WI38 (cell line): ENCODE measurements at regions not wholly inside any gene's neighbourhood (a gene's known extent, or its start where the extent isn't known, plus 50 kb on each side); places are given as distances from the start of the nearest gene placed in this dataset.
"Not testable (repeated sequence)": the region's sequence is repeated elsewhere in the genome, so short reads cannot be mapped to it uniquely, and the experiment has no call there.

Source experiments
- H3K4me3 ChIP-seq: 2 replicates; pipeline ENCODE4 v1.5.1; 2011; ENCODE audit warnings: low read depth, mild to moderate bottlenecking, control low read depth, low read length
- CTCF ChIP-seq: IDR thresholded peaks from 2 replicates; pipeline ENCODE4 v1.5.1; 2012; ENCODE audit warnings: low read depth, mild to moderate bottlenecking, control low read depth, low read length

GRCh38 chr22:22322792-22323191 is 78.2 kb downstream of the VPREB1 start:
- no peak for TF ChIP-seq CTCF
- H3K4me3 ChIP-seq, result no peak overlapping the region

GRCh38 chr22:22327723-22328122 is 83.1 kb downstream of the VPREB1 start:
- TF ChIP-seq CTCF, result no peak
- H3K4me3 ChIP-seq, result no peak overlapping the region

DNA sequence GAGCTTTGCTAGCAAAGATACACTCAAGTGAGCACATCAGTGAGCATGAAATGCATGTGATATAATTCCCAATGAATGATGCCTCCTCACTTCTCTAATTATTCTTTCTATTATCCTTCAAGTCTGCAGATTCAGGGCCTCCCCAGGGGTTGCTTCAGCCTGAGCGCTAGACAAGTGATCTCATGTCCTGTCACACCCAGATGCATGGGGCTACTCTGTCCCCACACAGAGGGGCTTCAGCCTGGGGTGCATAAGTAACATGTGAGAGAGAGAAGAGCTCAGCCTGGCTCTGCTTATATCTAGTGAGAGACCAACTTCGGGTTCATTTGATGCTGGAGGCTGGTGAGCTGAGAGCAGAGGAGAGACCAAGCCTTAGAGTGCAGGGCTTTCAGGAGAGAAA is 85.2 kb downstream of the VPREB1 start:
- no peak overlapping the region for H3K4me3 ChIP-seq
- no peak for TF ChIP-seq CTCF

GRCh38 chr22:22335640-22336039 is 91.1 kb downstream of the VPREB1 start:
- not testable (repeated sequence) for H3K4me3 ChIP-seq

DNA sequence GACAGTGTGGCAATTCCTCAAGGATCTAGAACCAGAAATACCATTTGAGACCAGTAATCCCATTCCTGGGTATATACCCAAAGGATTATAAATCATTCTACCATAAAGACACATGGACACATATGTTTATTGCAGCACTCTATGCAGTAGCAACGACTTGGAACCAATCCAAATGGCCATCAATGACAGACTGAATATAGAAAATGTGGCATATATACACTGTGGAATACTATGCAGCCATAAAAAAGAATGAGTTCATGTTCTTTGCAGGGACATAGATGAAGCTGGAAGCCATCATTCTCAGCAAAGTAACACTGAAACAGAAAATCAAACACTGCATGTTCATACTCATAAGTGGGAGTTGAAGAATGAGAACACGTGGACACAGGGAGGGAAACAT is 91.7 kb downstream of the VPREB1 start:
- H3K4me3 ChIP-seq, result not testable (repeated sequence)

GRCh38 chr22:22338778-22339177 is 94.2 kb downstream of the VPREB1 start:
- H3K4me3 ChIP-seq, result not testable (repeated sequence)

GRCh38 chr22:22341736-22342135 is 97.2 kb downstream of the VPREB1 start:
- no peak overlapping the region for H3K4me3 ChIP-seq
- no peak for TF ChIP-seq CTCF

GRCh38 chr22:22342697-22343580 is 98.4 kb downstream of the VPREB1 start:
- peak; percentile 96 for TF ChIP-seq CTCF
- no peak overlapping the region for H3K4me3 ChIP-seq

DNA sequence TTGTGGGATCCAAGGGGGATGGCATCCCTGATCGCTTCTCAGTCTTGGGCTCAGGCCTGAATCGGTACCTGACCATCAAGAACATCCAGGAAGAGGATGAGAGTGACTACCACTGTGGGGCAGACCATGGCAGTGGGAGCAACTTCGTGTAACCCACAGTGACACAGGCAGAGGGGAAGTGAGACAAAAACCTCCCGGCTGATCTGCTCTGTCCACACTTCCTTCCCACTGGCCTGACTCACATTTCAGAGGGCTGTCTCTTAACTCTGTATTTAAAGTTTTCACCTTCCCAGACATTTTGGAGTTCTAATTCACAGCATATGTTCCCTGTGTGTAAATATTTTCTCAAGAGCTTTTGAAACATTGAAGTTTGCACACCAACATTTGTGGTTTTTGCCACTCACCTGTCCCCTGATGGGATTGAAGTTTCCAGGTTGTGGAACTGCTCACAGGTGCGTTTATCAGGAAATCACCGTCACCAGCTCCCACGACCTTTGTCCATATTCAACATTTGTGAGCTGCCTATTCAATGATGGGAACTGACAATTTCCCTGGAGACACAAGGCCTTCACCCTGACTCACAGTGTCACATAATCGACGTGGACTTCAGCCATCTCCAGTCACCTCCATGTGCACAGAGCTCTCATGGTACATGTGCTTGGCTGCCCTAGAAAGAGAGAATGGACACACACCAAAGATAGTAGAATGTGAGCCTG is 99.2 kb downstream of the VPREB1 start:
- TF ChIP-seq CTCF, result no peak

More for the DNA sequence above, 99.2 kb downstream of the VPREB1 start:
- no peak overlapping the region for H3K4me3 ChIP-seq
